IMR-90 (cell line): ENCODE measurements at regions not wholly inside any gene's neighbourhood (a gene's known extent, or its start where the extent isn't known, plus 50 kb on each side); places are given as distances from the start of the nearest gene placed in this dataset.

Experiments
- BHLHE40 ChIP-seq: fragments of 150-350 bp; IDR thresholded peaks from 2 replicates; pipeline ENCODE4 v1.6.1; 2016; ENCODE audit warnings: mild to moderate bottlenecking, low read depth, low read length
- CTCF ChIP-seq: conservative IDR thresholded peaks from 2 replicates; pipeline ENCODE4 v1.5.1; 2012; ENCODE audit warnings: mild to moderate bottlenecking, low read depth, low read length, improper control_type of control experiment
- MAFK ChIP-seq: IDR thresholded peaks from 2 replicates; pipeline ENCODE4 v1.6.1; 2012; ENCODE audit warnings: low read depth, low read length, improper control_type of control experiment
- MXI1 ChIP-seq: IDR thresholded peaks from 2 replicates; pipeline ENCODE4 v1.6.1; 2012; ENCODE audit warnings: low read depth, mild to moderate bottlenecking, low read length, moderate library complexity, borderline replicate concordance
- POLR2A ChIP-seq: IDR thresholded peaks from 2 replicates; pipeline ENCODE4 v1.6.1; 2012; ENCODE audit warnings: mild to moderate bottlenecking, low read depth, low read length
- RAD21 ChIP-seq: IDR thresholded peaks from 2 replicates; pipeline ENCODE4 v1.6.1; 2012; ENCODE audit warnings: low read length, improper control_type of control experiment
- RCOR1 ChIP-seq: IDR thresholded peaks from 2 replicates; pipeline ENCODE4 v1.6.1; 2012; ENCODE audit warnings: mild to moderate bottlenecking, low read length, improper control_type of control experiment; ENCODE audit not compliant: insufficient replicate concordance
- SMC3 ChIP-seq: fragments of 150-350 bp; IDR thresholded peaks from 2 replicates; pipeline ENCODE4 v1.6.1; 2016; ENCODE audit warnings: low read depth, mild to moderate bottlenecking, antibody characterized with exemption, low read length, moderate library complexity
- USF2 ChIP-seq: fragments of 150-350 bp; IDR thresholded peaks from 2 replicates; pipeline ENCODE4 v1.6.1; 2017; ENCODE audit warnings: mild to moderate bottlenecking, antibody characterized with exemption, low read length, low read depth

GRCh38 chr2:147716906-147717305 is 127.9 kb upstream of the ACVR2A start:
- TF ChIP-seq MAFK (no peak), CTCF (no peak), USF2 (no peak), POLR2A (no peak), RAD21 (no peak), RCOR1 (no peak), MXI1 (no peak), BHLHE40 (no peak), SMC3 (no peak)
